Astrocyte of the spinal cord (primary cell): ENCODE measurements at regions not wholly inside any gene's neighbourhood (a gene's known extent, or its start where the extent isn't known, plus 50 kb on each side); places are given as distances from the start of the nearest gene placed in this dataset.
"Not testable (repeated sequence)": the region's sequence is repeated elsewhere in the genome, so short reads cannot be mapped to it uniquely, and the experiment has no call there.

Experiments used
- DNase-seq: peaks from one replicate; pipeline ENCODE4 v3.0.0; 2011; ENCODE audit warnings: low read depth, low spot score
- H3K4me3 ChIP-seq: 2 replicates; pipeline ENCODE4 v1.5.1; 2011; ENCODE audit warnings: low read depth, mild to moderate bottlenecking, low read length, moderate library complexity
- CTCF ChIP-seq: IDR thresholded peaks from 2 replicates; pipeline ENCODE4 v1.5.1; 2012; ENCODE audit warnings: low read depth, mild to moderate bottlenecking, low read length, inconsistent platforms
- in situ Hi-C: cut with HindIII; loops from 2 replicates; pipeline ENCODE4 v1.10.0; 2017; ENCODE audit warnings: low sequenced_read_pairs

- no peak overlapping the region for H3K4me3 ChIP-seq
- no peak for DNase-seq
- in situ Hi-C loops = no loop called here
- no peak for TF ChIP-seq CTCF
Measured at GRCh38 chr9:73919712-73920111, 577.4 kb upstream of the RORB start.

- no peak for TF ChIP-seq CTCF
- in situ Hi-C loops = no loop called here
- DNase-seq = no peak
- no peak overlapping the region for H3K4me3 ChIP-seq
Measured at GRCh38 chr9:73923796-73924195, 573.3 kb upstream of the RORB start.

GRCh38 chr9:73951147-73951546 is 546.0 kb upstream of the RORB start:
- TF ChIP-seq CTCF = no peak
- no peak for DNase-seq
- no peak overlapping the region for H3K4me3 ChIP-seq
- in situ Hi-C loops = no loop called here

GRCh38 chr9:73962792-73963191 is 534.3 kb upstream of the RORB start:
- DNase-seq = no peak
- no peak overlapping the region for H3K4me3 ChIP-seq
- TF ChIP-seq CTCF = no peak
- in situ Hi-C loops = no loop called here

- no peak for TF ChIP-seq CTCF
- in situ Hi-C loops = no loop called here
- no peak overlapping the region for H3K4me3 ChIP-seq
- DNase-seq = no peak
Measured at GRCh38 chr9:73969936-73970335, 527.2 kb upstream of the RORB start.

- in situ Hi-C loops, DNase-seq, H3K4me3 ChIP-seq: not testable (repeated sequence)
Measured at GRCh38 chr9:73976424-73976823, 520.7 kb upstream of the RORB start.

GRCh38 chr9:73979894-73980264 is 517.3 kb upstream of the RORB start:
- in situ Hi-C loops = no loop called here
- DNase-seq = no peak
- H3K4me3 ChIP-seq = no peak overlapping the region
- TF ChIP-seq CTCF = no peak
